LHCN-M2 (cell line): ENCODE measurements at regions not wholly inside any gene's neighbourhood (a gene's known extent, or its start where the extent isn't known, plus 50 kb on each side); places are given as distances from the start of the nearest gene placed in this dataset.
"Not testable (repeated sequence)": the region's sequence is repeated elsewhere in the genome, so short reads cannot be mapped to it uniquely, and the experiment has no call there.

ENCODE experiments used
- DNase-seq: peaks from one replicate; pipeline ENCODE4 v3.0.0-alpha.2; 2012; ENCODE audit warnings: low read depth

GRCh38 chr4:112775801-112776200 is 138.9 kb downstream of the LARP7 start:
- DNase-seq, result no peak

GRCh38 chr4:112776535-112776934 is 139.6 kb downstream of the LARP7 start:
- DNase-seq, result no peak

- no peak for DNase-seq
Measured at GRCh38 chr4:112778520-112778919, 141.6 kb downstream of the LARP7 start.

GRCh38 chr4:112793033-112793432 is 156.1 kb downstream of the LARP7 start:
- DNase-seq, result no peak

- no peak for DNase-seq
Measured at GRCh38 chr4:112800001-112800400, 163.1 kb downstream of the LARP7 start.

- DNase-seq, result no peak
Measured at GRCh38 chr4:112801341-112801740, 164.4 kb downstream of the LARP7 start.

- no peak for DNase-seq
Measured at GRCh38 chr4:112802780-112803179, 165.8 kb downstream of the LARP7 start.

GRCh38 chr4:112807083-112807482 is 170.1 kb downstream of the LARP7 start:
- no peak for DNase-seq

GRCh38 chr4:112808001-112808400 is 171.1 kb downstream of the LARP7 start:
- no peak for DNase-seq

- DNase-seq, result peak; percentile 77
Measured at GRCh38 chr4:112813790-112814189, 176.8 kb downstream of the LARP7 start.

- DNase-seq, result peak; percentile 91
Measured at GRCh38 chr4:112817933-112818593, 181.1 kb downstream of the LARP7 start.

- DNase-seq, result peak; percentile 13
Measured at GRCh38 chr4:112818594-112818965, 181.6 kb downstream of the LARP7 start.

- no peak for DNase-seq
Measured at GRCh38 chr4:112819729-112820128, 182.8 kb downstream of the LARP7 start.

- DNase-seq, result no peak
Measured at GRCh38 chr4:112823156-112823555, 186.2 kb downstream of the LARP7 start.

GRCh38 chr4:112823606-112824005 is 186.7 kb downstream of the LARP7 start:
- no peak for DNase-seq

GRCh38 chr4:112830753-112831386 is 193.9 kb downstream of the LARP7 start:
- no peak for DNase-seq

- DNase-seq, result no peak
Measured at GRCh38 chr4:112832493-112832892, 195.6 kb downstream of the LARP7 start.

- no peak for DNase-seq
Measured at GRCh38 chr4:112836895-112837294, 200.0 kb downstream of the LARP7 start.

GRCh38 chr4:112838015-112838414 is 201.1 kb downstream of the LARP7 start:
- DNase-seq, result not testable (repeated sequence)

- DNase-seq, result peak; percentile 30
Measured at GRCh38 chr4:112840061-112840460, 203.1 kb downstream of the LARP7 start.

GRCh38 chr4:112840619-112841018 is 203.7 kb downstream of the LARP7 start:
- DNase-seq, result no peak

- no peak for DNase-seq
Measured at GRCh38 chr4:112842513-112842912, 205.6 kb downstream of the LARP7 start.

- no peak for DNase-seq
Measured at GRCh38 chr4:112845386-112845785, 204.1 kb upstream of the ANK2 start.

- no peak for DNase-seq
Measured at GRCh38 chr4:112847045-112847444, 202.4 kb upstream of the ANK2 start.
